NT2/D1 (cell line): ENCODE measurements at regions not wholly inside any gene's neighbourhood (a gene's known extent, or its start where the extent isn't known, plus 50 kb on each side); places are given as distances from the start of the nearest gene placed in this dataset.

ENCODE experiments used
- SUZ12 ChIP-seq: IDR thresholded peaks from 2 replicates; pipeline ENCODE4 v1.6.1; 2011; ENCODE audit not compliant: insufficient read length, insufficient read depth; ENCODE audit errors: extremely low read depth
- YY1 ChIP-seq: IDR thresholded peaks from 2 replicates; pipeline ENCODE4 v1.6.1; 2011; ENCODE audit not compliant: insufficient read length, insufficient read depth
- ZNF274 ChIP-seq: IDR thresholded peaks from 2 replicates; pipeline ENCODE4 v1.6.1; 2011; ENCODE audit warnings: mild to moderate bottlenecking, low read depth, low read length

DNA sequence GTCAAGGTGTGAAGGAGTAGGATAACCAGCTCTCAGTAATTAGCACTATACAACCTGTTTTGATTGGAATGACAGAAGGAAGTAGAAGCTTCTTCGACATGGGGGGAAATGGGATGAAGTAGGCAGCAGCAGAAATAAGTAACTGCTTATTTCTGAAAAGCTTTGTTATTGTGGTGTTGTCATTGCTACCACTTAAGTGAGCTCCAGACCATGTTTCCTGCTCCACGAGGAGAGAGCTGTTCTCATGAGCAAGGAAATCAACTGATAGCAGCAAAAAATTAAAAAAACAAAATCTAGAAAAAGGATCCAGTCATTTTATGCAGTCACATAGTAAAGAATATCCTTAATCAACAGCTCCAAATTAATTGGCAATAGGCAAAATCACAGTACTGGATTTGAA is 106.1 kb upstream of the TLL1 start:
- no peak for TF ChIP-seq YY1
- TF ChIP-seq ZNF274, result no peak
- no peak for TF ChIP-seq SUZ12
